ENCODE measurements at regions not wholly inside any gene's neighbourhood (a gene's known extent, or its start where the extent isn't known, plus 50 kb on each side); places are given as distances from the start of the nearest gene placed in this dataset.

- no peak overlapping the region for H3K4me3 ChIP-seq (ENCODE audit: severe bottlenecking)
- DNase-seq (ENCODE audit: low spot score) (no peak), ATAC-seq (ENCODE audit: low read depth) (no peak)
- no peaks in the 10 kb centered on the region for H3K4me1 ChIP-seq (ENCODE audit: insufficient read depth, poor library complexity, severe bottlenecking)
- TF ChIP-seq CTCF (IDR thresholded peaks at IDR 0.05; ENCODE audit: poor library complexity, severe bottlenecking): no peak
- H3K27me3 ChIP-seq (ENCODE audit: insufficient read depth, poor library complexity, severe bottlenecking): no peaks in the 10 kb centered on the region
- H3K9me3 ChIP-seq (ENCODE audit: severe bottlenecking): no peaks in the 10 kb centered on the region
- no peak overlapping the region for H3K27ac ChIP-seq (ENCODE audit: poor library complexity, severe bottlenecking)
- H3K36me3 ChIP-seq (ENCODE audit: low read depth): no peaks in the 10 kb centered on the region
These were observed 667.7 kb upstream of the FOXG1 start for GRCh38 chr14:28098856-28099255.

GRCh38 chr14:28102001-28102400 is 664.6 kb upstream of the FOXG1 start:
- Histone ChIP-seq H3K4me1 (ENCODE audit: insufficient read depth, poor library complexity, severe bottlenecking) (no peaks in the 10 kb centered on the region), H3K27ac (ENCODE audit: poor library complexity, severe bottlenecking) (no peak overlapping the region), H3K27me3 (ENCODE audit: insufficient read depth, poor library complexity, severe bottlenecking) (no peaks in the 10 kb centered on the region), H3K36me3 (ENCODE audit: low read depth) (no peaks in the 10 kb centered on the region), H3K4me3 (ENCODE audit: severe bottlenecking) (no peak overlapping the region), H3K9me3 (ENCODE audit: severe bottlenecking) (no peaks in the 10 kb centered on the region)
- TF ChIP-seq CTCF (IDR thresholded peaks at IDR 0.05; ENCODE audit: poor library complexity, severe bottlenecking): no peak
- ATAC-seq (ENCODE audit: low read depth): no peak
- no peak for DNase-seq (ENCODE audit: low spot score)

GRCh38 chr14:28102814-28103213 is 663.8 kb upstream of the FOXG1 start:
- H3K9me3 ChIP-seq (ENCODE audit: severe bottlenecking): no peaks in the 10 kb centered on the region
- H3K27me3 ChIP-seq (ENCODE audit: insufficient read depth, poor library complexity, severe bottlenecking): peaks cover 2% of the 10 kb centered on the region
- ATAC-seq (ENCODE audit: low read depth) (peak; percentile 97), DNase-seq (ENCODE audit: low spot score) (no peak)
- no peak for TF ChIP-seq CTCF (IDR thresholded peaks at IDR 0.05; ENCODE audit: poor library complexity, severe bottlenecking)
- no peaks in the 10 kb centered on the region for H3K4me1 ChIP-seq (ENCODE audit: insufficient read depth, poor library complexity, severe bottlenecking)
- H3K27ac ChIP-seq (ENCODE audit: poor library complexity, severe bottlenecking): no peak overlapping the region
- H3K36me3 ChIP-seq (ENCODE audit: low read depth): no peaks in the 10 kb centered on the region
- H3K4me3 ChIP-seq (ENCODE audit: severe bottlenecking): no peak overlapping the region

DNA sequence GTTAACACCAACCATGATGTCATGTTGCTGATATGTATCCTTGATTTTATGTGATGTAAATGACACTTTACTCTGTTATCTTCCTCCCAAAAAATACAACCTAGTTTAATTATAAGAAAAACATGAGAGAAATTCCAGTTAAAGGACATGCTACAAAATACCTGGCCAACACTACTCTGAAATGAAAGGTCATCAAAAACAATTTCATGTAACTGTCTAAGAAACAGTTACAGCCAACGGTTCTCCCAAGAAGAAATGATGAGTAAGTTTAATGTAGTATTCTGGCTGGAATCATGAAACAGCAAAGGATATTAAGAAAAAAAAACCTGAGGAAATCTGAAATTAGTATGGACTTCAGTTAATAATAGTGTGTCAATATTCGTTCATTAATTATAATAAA is 653.3 kb upstream of the FOXG1 start:
- DNase-seq (ENCODE audit: low spot score): no peak
- no peaks in the 10 kb centered on the region for H3K36me3 ChIP-seq (ENCODE audit: low read depth)
- no peak overlapping the region for H3K4me3 ChIP-seq (ENCODE audit: severe bottlenecking)
- TF ChIP-seq CTCF (IDR thresholded peaks at IDR 0.05; ENCODE audit: poor library complexity, severe bottlenecking): no peak
- no peaks in the 10 kb centered on the region for H3K27me3 ChIP-seq (ENCODE audit: insufficient read depth, poor library complexity, severe bottlenecking)
- no peaks in the 10 kb centered on the region for H3K4me1 ChIP-seq (ENCODE audit: insufficient read depth, poor library complexity, severe bottlenecking)
- H3K9me3 ChIP-seq (ENCODE audit: severe bottlenecking): no peaks in the 10 kb centered on the region
- H3K27ac ChIP-seq (ENCODE audit: poor library complexity, severe bottlenecking): no peak overlapping the region
- ATAC-seq (ENCODE audit: low read depth): no peak

GRCh38 chr14:28116716-28117115 is 649.9 kb upstream of the FOXG1 start:
- Histone ChIP-seq H3K4me1 (ENCODE audit: insufficient read depth, poor library complexity, severe bottlenecking) (no peaks in the 10 kb centered on the region), H3K27ac (ENCODE audit: poor library complexity, severe bottlenecking) (no peak overlapping the region), H3K36me3 (ENCODE audit: low read depth) (no peaks in the 10 kb centered on the region), H3K9me3 (ENCODE audit: severe bottlenecking) (no peaks in the 10 kb centered on the region), H3K27me3 (ENCODE audit: insufficient read depth, poor library complexity, severe bottlenecking) (no peaks in the 10 kb centered on the region), H3K4me3 (ENCODE audit: severe bottlenecking) (no peak overlapping the region)
- peak; percentile 12 for TF ChIP-seq CTCF (IDR thresholded peaks at IDR 0.05; ENCODE audit: poor library complexity, severe bottlenecking)
- ATAC-seq (ENCODE audit: low read depth) (no peak), DNase-seq (ENCODE audit: low spot score) (no peak)
